ENCODE measurements at regions not wholly inside any gene's neighbourhood (a gene's known extent, or its start where the extent isn't known, plus 50 kb on each side); places are given as distances from the start of the nearest gene placed in this dataset.

DNA sequence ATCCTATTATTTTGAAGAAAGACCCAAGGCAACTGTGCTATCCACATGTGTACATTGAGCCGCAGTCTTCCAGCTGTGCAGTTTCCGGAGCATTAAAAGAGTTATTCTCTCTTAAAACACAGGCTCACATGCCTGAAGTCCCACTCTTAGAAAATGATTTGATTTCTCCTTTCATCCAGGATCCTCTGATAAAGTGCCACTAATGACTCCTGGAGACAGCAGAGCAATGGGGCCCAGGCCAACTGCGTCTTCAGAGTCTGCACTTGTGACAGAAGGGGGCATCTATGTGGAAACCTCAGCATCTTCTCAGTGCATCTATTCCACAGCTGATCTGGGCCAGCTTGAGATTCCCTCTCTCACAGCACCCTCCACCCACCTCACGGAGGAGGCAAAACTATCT is 482.1 kb upstream of the AKR1E2 start:
- TF ChIP-seq, protein P1, sequence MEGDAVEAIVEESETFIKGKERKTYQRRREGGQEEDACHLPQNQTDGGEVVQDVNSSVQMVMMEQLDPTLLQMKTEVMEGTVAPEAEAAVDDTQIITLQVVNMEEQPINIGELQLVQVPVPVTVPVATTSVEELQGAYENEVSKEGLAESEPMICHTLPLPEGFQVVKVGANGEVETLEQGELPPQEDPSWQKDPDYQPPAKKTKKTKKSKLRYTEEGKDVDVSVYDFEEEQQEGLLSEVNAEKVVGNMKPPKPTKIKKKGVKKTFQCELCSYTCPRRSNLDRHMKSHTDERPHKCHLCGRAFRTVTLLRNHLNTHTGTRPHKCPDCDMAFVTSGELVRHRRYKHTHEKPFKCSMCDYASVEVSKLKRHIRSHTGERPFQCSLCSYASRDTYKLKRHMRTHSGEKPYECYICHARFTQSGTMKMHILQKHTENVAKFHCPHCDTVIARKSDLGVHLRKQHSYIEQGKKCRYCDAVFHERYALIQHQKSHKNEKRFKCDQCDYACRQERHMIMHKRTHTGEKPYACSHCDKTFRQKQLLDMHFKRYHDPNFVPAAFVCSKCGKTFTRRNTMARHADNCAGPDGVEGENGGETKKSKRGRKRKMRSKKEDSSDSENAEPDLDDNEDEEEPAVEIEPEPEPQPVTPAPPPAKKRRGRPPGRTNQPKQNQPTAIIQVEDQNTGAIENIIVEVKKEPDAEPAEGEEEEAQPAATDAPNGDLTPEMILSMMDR (IDR thresholded peaks at IDR 0.05; ENCODE audit: borderline replicate concordance, extremely low read depth, low read length, poor library complexity, severe bottlenecking), result no peak
- no peak for TF ChIP-seq EZH2 (IDR thresholded peaks at IDR 0.05; ENCODE audit: borderline replicate concordance, low read depth, low read length, severe bottlenecking)

Measured in DND-41 (cell line).